ENCODE measurements at regions not wholly inside any gene's neighbourhood (a gene's known extent, or its start where the extent isn't known, plus 50 kb on each side); places are given as distances from the start of the nearest gene placed in this dataset.

DNA sequence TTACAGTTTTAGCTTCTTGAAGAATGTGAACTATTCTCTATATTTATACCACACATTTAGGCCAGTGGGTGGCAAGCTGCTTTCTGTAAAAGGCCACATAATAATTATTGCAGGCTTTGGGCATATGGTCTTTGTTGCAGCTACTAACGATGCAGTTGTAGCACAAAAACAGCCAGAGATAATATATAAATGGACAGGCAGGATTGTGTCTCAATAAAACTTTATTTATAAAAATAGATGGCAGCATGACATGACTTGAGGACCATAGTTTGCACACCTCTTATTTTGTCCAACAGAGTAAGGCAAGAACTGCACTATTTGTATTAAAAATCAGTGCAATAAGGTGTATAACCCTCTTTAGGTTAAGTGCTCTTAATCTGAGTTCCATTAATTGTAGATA, 415.0 kb downstream of the ANXA1 start:
- DNase-seq, result no peak

DNA sequence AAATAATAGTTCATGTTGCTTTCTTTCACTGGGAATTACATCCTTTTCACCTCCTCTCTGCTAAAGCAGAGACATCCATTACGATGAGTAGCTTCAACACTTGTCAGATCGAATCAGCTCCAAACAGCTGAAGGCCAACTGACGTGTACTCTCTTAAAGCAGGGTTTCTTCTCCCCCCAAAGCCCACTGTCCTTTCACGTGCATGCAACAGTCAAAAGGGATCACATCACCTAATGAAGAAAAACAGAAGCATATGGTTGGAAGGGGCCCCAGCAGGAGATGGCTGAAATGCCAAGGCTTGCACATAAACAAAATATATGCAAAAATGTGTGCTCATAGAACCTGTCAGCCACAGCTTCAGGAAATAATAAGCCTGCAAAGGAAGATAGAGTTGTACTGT, 421.6 kb downstream of the ANXA1 start:
- no peak for DNase-seq

GRCh38 chr9:73575101-73576060, 423.7 kb downstream of the ANXA1 start:
- no peak for DNase-seq

GRCh38 chr9:73577848-73578247, 426.2 kb downstream of the ANXA1 start:
- no peak for DNase-seq

GRCh38 chr9:73579823-73580222, 428.2 kb downstream of the ANXA1 start:
- no peak for DNase-seq

DNA sequence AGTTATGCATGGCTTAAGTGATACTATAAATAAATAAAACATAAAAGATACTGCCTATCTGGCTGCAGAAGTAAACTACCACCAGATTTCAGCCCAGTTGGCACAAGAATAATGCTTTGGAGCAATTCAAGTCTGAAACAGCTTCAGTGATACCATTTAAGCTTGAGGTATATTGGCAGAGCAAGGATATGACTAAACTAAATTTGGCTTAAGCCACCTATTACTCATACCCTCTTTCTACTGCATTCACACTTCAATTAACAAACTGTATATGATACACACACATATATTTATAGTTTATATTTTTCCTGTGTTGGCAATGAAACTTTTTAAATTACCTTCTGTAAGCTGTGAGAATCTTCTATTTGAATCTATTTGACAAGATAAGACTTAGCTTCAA, 431.9 kb downstream of the ANXA1 start:
- DNase-seq, result no peak

DNA sequence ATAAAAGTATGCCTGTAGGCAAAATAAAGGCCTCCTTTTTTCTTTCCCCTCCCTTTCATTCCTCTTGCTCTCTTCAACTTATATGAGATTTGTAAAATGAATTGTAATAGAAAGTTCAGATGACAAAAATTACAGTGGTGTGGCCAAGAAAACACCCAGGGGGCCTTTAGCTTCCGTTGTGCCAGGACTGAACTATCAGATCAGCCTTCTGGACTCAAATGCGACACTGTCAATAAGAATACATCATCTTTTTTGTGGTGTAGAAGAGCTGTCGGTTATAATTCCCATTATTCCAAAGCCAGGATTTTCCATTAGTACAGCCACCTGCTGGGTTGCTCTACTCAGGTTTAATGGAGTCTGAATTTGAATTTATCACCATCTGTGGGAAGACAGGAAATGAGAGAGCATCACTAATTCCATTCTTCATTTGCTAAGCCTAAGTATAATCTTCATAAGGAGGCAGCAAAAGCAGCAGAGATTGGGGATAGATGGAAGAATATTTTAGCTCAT, 443.4 kb downstream of the ANXA1 start:
- no peak for DNase-seq

DNA sequence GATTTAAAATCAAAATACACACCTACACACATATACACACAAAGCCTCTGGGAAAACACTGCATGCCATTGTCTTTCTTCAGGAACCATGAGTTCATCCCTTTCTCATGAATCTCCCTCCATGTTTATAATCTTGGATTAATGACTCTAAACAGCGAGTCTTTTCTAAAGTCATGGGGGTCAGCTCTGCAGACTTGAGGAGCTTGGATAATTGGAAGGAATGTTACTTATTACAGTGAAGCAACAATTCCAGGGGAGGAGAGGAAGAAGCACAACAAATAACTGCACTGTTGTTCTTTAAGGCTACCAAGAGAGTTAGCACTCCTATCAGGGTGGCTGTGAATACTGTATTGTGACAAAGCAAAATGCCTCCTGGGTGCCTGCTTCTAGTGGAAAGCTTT, 444.7 kb downstream of the ANXA1 start:
- DNase-seq, result no peak

GRCh38 chr9:73597039-73597438, 445.4 kb downstream of the ANXA1 start:
- DNase-seq, result no peak

GRCh38 chr9:73597771-73598170, 446.1 kb downstream of the ANXA1 start:
- DNase-seq, result no peak

DNA sequence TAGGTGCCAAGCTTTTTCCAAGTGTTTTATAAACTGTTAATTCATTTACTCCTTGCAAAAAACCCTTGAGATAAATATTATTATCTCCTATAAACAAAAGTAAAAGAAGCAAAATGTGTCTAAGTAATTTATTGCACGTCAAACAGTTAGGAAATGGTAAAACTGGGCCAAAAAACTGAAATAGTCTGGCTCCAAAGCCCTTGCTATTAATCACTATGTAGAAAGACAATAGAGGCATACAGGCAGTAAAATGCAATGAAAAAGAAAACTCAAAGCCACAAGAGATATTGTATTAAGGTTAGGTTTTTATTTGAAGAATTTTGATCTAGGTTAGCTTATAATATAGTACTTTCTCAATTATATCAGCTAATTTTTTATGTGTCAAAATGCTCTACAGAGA, 457.7 kb downstream of the ANXA1 start:
- no peak for DNase-seq

DNA sequence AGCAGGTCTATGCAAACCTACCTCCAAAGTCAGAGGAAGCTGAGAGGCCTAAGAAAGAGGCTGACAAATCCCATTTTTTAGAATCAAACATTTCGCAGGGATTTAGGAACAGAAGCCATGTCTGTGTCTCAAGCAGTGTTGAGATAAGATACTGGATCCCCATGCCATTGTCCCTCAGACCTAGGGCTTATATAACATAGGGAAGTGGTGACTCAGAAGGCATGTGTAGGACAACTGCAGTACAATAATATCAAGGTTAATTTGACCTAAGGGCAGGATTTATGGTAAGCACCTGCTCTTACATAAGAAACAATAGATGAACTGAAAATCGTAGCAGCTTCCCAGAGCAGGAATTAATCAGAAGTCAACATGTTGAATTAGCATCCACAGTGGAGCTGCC, 459.4 kb downstream of the ANXA1 start:
- DNase-seq, result no peak

DNA sequence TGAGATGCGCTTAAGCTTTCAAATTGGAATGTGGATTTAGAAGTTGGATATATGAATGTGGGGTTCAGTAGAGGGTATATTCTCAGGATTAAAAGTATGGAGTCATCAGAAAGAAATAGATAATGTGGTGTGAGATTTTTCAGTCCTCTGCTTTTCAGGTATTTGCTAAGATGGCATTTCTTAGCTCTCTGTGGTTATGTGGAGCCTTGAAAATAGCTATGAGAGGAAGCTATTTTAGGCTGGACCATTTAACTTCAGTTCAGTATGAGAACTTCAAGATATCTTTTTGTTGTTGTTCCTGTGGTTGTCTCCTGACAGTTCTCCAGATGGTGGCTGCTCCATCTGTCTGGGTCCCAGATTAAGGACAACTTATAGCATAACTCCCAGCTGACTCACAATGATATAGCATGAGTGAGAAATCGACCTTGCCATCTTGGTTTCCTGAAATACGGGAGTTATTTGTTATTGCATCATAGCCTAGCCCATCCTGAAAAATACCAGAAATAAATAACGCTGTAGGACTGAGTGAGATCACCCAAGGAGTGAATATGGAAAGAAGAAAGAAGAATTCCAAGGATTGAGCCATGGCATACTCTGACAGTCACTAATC, 461.5 kb downstream of the ANXA1 start:
- DNase-seq, result no peak

GRCh38 chr9:73615557-73615956, 463.9 kb downstream of the ANXA1 start:
- no peak for DNase-seq

GRCh38 chr9:73617586-73617985, 465.9 kb downstream of the ANXA1 start:
- DNase-seq, result no peak

DNA sequence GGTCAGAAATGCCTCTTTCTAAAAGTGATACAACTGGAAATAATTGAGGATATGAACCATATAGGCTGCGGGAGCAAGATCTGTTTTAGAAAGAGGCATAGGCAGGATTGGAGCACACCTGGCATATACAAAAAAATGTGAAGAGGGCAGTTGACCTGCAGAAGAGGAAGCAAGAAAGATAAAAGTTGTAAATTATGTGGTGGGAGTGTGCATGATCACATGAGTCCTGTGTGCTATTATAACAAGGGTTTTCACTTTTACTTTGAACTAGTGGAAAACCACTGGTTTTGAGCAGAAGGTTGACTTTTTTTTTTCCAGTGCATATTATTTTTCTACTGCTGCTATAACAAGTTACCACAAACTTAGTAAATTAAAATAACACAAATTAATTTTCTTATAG, 489.3 kb downstream of the ANXA1 start:
- no peak for DNase-seq

DNA sequence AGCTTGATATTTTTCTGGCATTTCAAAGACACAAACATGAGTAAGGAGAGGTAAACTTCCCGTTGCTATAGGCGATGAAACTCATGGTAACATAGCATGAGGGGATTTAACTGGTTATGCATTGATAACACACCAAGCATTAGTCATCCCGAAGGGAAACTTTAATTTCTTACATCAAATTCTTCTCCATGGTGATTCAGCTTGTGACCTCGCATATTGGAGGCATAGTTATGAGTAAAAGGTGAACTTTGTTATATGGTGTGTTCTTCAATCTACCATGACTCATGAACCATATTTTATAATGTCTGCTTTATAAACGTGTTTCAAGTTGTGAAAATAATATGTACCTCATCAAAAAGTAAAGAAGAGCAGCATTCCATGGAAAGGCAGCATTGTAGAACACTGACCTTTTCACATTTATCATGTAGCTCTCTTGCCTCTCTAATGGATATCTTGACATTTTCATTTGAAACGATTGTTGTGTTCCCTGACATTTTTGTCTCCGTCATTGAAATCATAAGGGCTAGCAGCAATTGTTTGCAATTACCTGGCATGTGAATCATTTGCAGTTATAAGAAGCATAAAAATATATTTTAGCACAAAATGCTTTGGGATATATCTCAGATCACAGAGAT, 491.8 kb downstream of the ANXA1 start:
- DNase-seq, result no peak

DNA sequence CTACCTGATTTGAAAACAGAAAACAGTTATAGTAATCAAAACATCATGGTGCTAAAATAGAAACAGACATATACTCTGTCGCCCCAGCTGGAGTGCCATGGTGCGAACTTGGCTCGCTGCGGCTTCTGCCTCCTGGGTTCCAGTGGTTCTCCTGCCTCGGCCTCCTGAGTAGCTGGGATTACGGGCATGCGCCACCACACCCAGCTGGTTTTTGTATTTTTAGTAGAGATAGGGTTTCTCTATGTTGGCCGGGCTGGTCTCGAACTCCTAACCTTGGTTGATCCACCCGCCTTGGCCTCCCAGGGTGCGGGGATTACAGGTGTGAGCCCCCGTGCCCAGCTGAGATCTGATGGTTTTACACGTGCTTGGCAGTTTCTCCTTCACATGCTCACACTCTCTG, 495.9 kb downstream of the ANXA1 start:
- DNase-seq, result no peak

- no peak for DNase-seq
Observed at GRCh38 chr9:73649552-73649951, 497.9 kb downstream of the ANXA1 start.

GRCh38 chr9:73655363-73655762, 503.7 kb downstream of the ANXA1 start:
- no peak for DNase-seq

DNA sequence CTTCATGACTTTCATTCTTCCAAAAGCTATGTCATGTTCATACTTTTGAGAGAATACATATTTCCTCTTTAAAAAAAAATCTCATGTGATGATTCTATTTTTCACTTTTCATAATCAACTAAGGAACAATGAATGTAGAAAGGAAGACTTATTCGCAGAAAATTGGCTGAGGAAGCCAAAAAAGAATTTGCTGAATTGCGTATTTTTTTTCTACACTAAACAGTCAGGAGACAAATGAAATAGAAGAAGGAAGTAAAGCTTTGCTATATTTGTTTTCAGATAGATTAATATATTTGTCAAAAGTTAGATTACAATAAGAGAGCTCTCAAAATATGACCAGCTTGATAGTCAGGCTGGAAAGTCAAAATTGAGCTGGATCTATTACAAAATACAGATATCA, 504.2 kb downstream of the ANXA1 start:
- no peak for DNase-seq

DNA sequence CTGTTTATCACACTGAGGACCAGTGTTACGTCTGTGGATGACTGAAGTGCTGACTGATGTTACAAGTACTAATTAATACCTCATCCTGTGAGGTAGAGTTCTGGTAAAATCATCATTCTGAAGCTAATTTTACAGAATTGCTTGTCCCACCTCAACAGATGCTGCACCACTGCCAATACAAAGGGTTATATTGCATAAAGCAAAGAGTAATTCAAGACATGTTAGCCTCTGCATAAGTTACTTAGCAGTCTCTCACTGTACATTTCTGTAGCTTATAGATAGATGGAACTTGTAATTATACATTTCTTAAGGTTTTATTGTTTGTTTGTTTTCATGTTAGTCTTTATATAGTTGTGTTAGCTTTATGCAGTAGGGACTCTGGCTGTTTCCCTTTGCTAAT, 513.6 kb downstream of the ANXA1 start:
- DNase-seq, result no peak

GRCh38 chr9:73667749-73668148, 516.1 kb downstream of the ANXA1 start:
- DNase-seq, result no peak

DNA sequence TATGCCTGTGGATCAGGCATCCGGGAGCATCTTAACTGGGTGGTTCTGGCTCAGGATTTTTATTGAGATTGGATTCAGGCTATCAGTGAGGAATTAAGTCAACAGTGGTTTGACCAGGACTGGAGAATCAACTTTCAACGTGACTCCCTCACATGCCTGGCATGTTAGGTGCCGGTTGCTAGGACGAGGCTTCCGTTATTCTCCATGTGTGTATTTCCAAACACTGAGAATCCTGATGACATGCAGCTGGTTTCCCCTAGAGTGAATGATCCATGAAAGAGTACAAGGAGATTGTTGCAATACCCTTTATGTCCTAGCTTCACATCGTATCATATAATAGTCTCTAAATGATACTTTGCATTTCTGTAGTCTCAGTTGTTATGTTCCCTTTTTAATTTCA, 529.2 kb downstream of the ANXA1 start:
- no peak for DNase-seq

Measured in CD4-positive, alpha-beta T cell treated with Interleukin-4 for 4 hours (primary cell).